GM12878 (cell line): ENCODE measurements at regions not wholly inside any gene's neighbourhood (a gene's known extent, or its start where the extent isn't known, plus 50 kb on each side); places are given as distances from the start of the nearest gene placed in this dataset.

Experiments
- BCL11A ChIP-seq: IDR thresholded peaks from 2 replicates; pipeline ENCODE4 v1.6.1; 2011; ENCODE audit warnings: low read depth, low read length
- HDAC2 ChIP-seq: fragments of 200-600 bp; sonication (generic); IDR thresholded peaks from 2 replicates; pipeline ENCODE4 v1.6.1; 2017
- JUND ChIP-seq: IDR thresholded peaks from 2 replicates; pipeline ENCODE4 v1.6.1; 2012; ENCODE audit warnings: low read depth, mild to moderate bottlenecking, low read length, improper control_type of control experiment, moderate library complexity
- MEF2A ChIP-seq: IDR thresholded peaks from 2 replicates; pipeline ENCODE4 v1.6.1; 2011; ENCODE audit warnings: low read depth, mild to moderate bottlenecking, low read length, moderate library complexity; ENCODE audit not compliant: insufficient read depth
- POLR2A ChIP-seq: IDR thresholded peaks from 2 replicates; pipeline ENCODE4 v1.6.1; 2011; ENCODE audit warnings: low read depth, mild to moderate bottlenecking, low read length
- ZBED1 ChIP-seq: IDR thresholded peaks from 2 replicates; pipeline ENCODE4 v1.6.1; 2016; ENCODE audit warnings: borderline replicate concordance
- TF ChIP-seq, protein P1 (sequence below), 3 experiments: IDR thresholded peaks in 2 of 3; conservative IDR thresholded peaks in 1 of 3; 2 replicates each; pipeline ENCODE4 v1.5.1; 2011; ENCODE audit warnings: low read depth in 3 of 3, low read length in 3 of 3, mild to moderate bottlenecking in 3 of 3, control low read depth in 2 of 3, moderate library complexity in 2 of 3, inconsistent platforms in 1 of 3, mixed read lengths in 1 of 3; ENCODE audit not compliant: control insufficient read depth in 2 of 3, insufficient read depth in 1 of 3; ENCODE audit errors: extremely low read depth in 1 of 3
- TF ChIP-seq, protein P2 (sequence below): fragments of 450-650 bp; IDR thresholded peaks from 2 replicates; pipeline ENCODE4 v1.6.1; 2014; ENCODE audit warnings: mild to moderate bottlenecking

DNA sequence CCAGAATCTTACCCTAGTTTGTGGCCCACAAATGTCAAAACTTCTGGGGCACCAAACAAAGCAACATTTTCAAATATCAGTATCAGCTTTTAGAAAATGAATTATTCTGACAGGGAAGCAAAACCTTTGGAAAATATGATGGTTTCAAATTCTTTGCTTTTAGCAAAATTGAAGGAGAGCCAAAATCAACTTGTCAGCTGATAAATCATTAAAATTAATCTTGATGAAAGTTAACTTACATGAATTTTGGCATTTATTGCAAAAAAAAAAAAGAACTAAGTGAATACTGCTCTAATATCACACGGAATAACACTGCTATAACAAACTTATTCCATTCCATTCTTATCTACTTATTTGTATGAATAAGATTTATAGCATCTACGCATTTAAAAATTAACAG, 158.1 kb upstream of the TARS1 start:
- TF ChIP-seq, protein P1, sequence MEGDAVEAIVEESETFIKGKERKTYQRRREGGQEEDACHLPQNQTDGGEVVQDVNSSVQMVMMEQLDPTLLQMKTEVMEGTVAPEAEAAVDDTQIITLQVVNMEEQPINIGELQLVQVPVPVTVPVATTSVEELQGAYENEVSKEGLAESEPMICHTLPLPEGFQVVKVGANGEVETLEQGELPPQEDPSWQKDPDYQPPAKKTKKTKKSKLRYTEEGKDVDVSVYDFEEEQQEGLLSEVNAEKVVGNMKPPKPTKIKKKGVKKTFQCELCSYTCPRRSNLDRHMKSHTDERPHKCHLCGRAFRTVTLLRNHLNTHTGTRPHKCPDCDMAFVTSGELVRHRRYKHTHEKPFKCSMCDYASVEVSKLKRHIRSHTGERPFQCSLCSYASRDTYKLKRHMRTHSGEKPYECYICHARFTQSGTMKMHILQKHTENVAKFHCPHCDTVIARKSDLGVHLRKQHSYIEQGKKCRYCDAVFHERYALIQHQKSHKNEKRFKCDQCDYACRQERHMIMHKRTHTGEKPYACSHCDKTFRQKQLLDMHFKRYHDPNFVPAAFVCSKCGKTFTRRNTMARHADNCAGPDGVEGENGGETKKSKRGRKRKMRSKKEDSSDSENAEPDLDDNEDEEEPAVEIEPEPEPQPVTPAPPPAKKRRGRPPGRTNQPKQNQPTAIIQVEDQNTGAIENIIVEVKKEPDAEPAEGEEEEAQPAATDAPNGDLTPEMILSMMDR (IDR thresholded peaks at IDR 0.05 in 2 of 3, conservative IDR thresholded peaks at IDR 0.05 in 1 of 3; ENCODE audit: control insufficient read depth in 2 of 3, extremely low read depth in 1 of 3, insufficient read depth in 1 of 3, low read depth in 3 of 3, low read length in 3 of 3), result no peak
- no peak for TF ChIP-seq BCL11A
- TF ChIP-seq POLR2A, result no peak
- TF ChIP-seq, protein P2, sequence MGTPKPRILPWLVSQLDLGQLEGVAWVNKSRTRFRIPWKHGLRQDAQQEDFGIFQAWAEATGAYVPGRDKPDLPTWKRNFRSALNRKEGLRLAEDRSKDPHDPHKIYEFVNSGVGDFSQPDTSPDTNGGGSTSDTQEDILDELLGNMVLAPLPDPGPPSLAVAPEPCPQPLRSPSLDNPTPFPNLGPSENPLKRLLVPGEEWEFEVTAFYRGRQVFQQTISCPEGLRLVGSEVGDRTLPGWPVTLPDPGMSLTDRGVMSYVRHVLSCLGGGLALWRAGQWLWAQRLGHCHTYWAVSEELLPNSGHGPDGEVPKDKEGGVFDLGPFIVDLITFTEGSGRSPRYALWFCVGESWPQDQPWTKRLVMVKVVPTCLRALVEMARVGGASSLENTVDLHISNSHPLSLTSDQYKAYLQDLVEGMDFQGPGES, result no peak
- no peak for TF ChIP-seq HDAC2
- no peak for TF ChIP-seq JUND
- no peak for TF ChIP-seq MEF2A
- no peak for TF ChIP-seq ZBED1
